ENCODE measurements at regions not wholly inside any gene's neighbourhood (a gene's known extent, or its start where the extent isn't known, plus 50 kb on each side); places are given as distances from the start of the nearest gene placed in this dataset.

- TF ChIP-seq, protein P1, sequence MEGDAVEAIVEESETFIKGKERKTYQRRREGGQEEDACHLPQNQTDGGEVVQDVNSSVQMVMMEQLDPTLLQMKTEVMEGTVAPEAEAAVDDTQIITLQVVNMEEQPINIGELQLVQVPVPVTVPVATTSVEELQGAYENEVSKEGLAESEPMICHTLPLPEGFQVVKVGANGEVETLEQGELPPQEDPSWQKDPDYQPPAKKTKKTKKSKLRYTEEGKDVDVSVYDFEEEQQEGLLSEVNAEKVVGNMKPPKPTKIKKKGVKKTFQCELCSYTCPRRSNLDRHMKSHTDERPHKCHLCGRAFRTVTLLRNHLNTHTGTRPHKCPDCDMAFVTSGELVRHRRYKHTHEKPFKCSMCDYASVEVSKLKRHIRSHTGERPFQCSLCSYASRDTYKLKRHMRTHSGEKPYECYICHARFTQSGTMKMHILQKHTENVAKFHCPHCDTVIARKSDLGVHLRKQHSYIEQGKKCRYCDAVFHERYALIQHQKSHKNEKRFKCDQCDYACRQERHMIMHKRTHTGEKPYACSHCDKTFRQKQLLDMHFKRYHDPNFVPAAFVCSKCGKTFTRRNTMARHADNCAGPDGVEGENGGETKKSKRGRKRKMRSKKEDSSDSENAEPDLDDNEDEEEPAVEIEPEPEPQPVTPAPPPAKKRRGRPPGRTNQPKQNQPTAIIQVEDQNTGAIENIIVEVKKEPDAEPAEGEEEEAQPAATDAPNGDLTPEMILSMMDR (IDR thresholded peaks at IDR 0.05; ENCODE audit: control extremely low read depth in 1 of 3, insufficient read depth in 1 of 3, low read depth in 1 of 3, low read length in 3 of 3), result no peak
- TF ChIP-seq SP4 (IDR thresholded peaks at IDR 0.05; ENCODE audit: low read length), result no peak
- TF ChIP-seq YY1 (IDR thresholded peaks at IDR 0.05; ENCODE audit: low read depth, low read length), result no peak
- TF ChIP-seq CHD7 (IDR thresholded peaks at IDR 0.05; ENCODE audit: insufficient replicate concordance, low read length), result no peak
Measured at GRCh38 chr3:177475356-177475665, 278.0 kb upstream of the TBL1XR1 start.
